ENCODE measurements at regions not wholly inside any gene's neighbourhood (a gene's known extent, or its start where the extent isn't known, plus 50 kb on each side); places are given as distances from the start of the nearest gene placed in this dataset.

DNA sequence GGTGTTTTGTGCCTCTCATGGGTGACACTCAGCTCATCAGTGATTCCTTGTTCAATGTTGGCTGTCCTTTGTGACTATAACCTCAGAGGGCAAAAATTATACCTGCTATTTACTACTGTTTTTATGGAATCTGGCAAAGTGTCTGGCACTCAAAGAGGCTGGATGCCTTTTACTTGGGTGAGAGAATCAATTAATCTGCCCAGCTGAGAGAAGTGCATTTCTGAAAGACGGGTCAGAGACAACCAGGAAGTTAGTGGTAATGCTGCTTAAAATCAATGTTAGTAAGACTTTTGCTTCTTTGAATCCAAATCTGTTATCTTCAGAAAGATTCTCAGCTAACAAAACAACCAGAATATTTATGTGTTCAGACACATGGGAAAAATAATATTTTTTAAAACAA lies 436.2 kb upstream of the SUCLG2 start:
- H3K9me3 ChIP-seq, result no peaks in the 10 kb centered on the region
- ATAC-seq, result no peak
- no peak for DNase-seq
- intact Hi-C loops (cut with DNase I), result no loop called here
- H3K27me3 ChIP-seq, result no peaks in the 10 kb centered on the region
- no peaks in the 10 kb centered on the region for H3K4me1 ChIP-seq
- no peak overlapping the region for H3K27ac ChIP-seq
- no peaks in the 10 kb centered on the region for H3K36me3 ChIP-seq
- H3K4me3 ChIP-seq, result no peak overlapping the region
- TF ChIP-seq, protein P1, sequence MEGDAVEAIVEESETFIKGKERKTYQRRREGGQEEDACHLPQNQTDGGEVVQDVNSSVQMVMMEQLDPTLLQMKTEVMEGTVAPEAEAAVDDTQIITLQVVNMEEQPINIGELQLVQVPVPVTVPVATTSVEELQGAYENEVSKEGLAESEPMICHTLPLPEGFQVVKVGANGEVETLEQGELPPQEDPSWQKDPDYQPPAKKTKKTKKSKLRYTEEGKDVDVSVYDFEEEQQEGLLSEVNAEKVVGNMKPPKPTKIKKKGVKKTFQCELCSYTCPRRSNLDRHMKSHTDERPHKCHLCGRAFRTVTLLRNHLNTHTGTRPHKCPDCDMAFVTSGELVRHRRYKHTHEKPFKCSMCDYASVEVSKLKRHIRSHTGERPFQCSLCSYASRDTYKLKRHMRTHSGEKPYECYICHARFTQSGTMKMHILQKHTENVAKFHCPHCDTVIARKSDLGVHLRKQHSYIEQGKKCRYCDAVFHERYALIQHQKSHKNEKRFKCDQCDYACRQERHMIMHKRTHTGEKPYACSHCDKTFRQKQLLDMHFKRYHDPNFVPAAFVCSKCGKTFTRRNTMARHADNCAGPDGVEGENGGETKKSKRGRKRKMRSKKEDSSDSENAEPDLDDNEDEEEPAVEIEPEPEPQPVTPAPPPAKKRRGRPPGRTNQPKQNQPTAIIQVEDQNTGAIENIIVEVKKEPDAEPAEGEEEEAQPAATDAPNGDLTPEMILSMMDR (IDR thresholded peaks at IDR 0.05), result no peak

DNA sequence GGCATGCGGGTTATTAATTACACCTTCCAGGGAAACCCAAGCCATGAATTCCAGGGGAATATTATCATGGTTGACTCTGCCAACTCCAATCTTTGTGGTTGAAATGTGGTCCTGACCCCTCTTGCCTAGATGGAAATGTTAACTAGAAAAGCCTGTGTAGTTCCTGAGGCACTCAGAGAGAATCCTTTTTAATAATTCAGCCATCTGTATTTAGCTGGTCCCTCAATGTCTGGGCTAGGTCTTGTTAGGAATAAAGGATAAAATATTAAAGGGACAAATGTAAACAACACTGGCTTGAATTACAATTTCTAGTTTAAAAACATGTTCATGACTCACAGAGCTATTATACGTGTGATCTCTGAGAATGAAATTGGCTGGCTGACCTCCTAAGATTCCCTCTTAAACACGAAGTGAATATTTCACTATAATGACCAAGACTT lies 435.2 kb upstream of the SUCLG2 start:
- Histone ChIP-seq H3K36me3 (no peaks in the 10 kb centered on the region), H3K27me3 (no peaks in the 10 kb centered on the region), H3K4me1 (no peaks in the 10 kb centered on the region), H3K27ac (no peak overlapping the region), H3K9me3 (no peaks in the 10 kb centered on the region), H3K4me3 (no peak overlapping the region)
- DNase-seq (no peak), ATAC-seq (no peak)
- intact Hi-C loops (cut with DNase I), result no loop called here
- TF ChIP-seq, protein P1 (IDR thresholded peaks at IDR 0.05), result no peak

DNA sequence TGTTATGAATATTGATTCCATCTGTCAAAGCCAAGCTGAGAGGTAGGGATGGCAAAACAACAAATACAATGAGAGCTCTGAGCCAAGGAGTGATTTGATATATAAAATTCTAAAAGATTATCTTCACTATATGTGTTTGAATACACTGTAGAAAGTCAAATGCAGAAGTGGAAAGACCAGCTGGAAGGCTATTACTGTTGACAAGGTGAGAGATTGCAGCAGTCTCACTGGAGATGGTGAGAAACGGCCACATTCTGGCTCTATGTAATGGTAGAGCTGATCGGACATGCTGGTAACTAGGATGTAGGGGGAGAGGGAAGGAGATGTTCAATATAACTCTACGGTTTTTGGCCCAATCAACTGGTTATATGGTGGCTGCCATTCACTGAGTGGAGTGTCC lies 434.2 kb upstream of the SUCLG2 start:
- Histone ChIP-seq H3K9me3 (no peaks in the 10 kb centered on the region), H3K36me3 (no peaks in the 10 kb centered on the region), H3K27me3 (no peaks in the 10 kb centered on the region), H3K4me3 (no peak overlapping the region), H3K4me1 (no peaks in the 10 kb centered on the region), H3K27ac (no peak overlapping the region)
- TF ChIP-seq, protein P1 (IDR thresholded peaks at IDR 0.05), result no peak
- no peak for ATAC-seq
- intact Hi-C loops (cut with DNase I), result no loop called here
- no peak for DNase-seq

DNA sequence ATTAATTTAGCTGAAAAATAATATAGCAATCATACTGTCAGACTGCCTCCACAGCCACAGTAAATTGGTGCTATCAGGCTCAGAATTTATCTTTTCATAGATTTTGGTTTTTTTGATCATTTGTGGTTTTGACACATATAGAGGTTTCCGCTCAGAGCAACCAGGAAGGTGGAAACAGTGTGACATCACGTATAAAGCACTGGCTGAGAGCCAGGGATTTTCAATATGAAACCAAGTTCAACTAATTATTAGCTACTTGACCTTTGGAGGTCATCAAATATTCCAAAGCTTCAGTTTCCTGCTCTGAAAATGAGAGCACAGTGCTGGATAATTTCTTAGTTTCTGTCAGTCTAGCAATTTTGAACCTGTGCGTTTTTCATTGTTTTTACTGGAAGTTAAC lies 433.8 kb upstream of the SUCLG2 start:
- DNase-seq (no peak), ATAC-seq (no peak)
- intact Hi-C loops (cut with DNase I), result no loop called here
- Histone ChIP-seq H3K27me3 (no peaks in the 10 kb centered on the region), H3K27ac (no peak overlapping the region), H3K4me3 (no peak overlapping the region), H3K9me3 (no peaks in the 10 kb centered on the region), H3K4me1 (no peaks in the 10 kb centered on the region), H3K36me3 (no peaks in the 10 kb centered on the region)
- TF ChIP-seq, protein P1 (IDR thresholded peaks at IDR 0.05), result no peak

DNA sequence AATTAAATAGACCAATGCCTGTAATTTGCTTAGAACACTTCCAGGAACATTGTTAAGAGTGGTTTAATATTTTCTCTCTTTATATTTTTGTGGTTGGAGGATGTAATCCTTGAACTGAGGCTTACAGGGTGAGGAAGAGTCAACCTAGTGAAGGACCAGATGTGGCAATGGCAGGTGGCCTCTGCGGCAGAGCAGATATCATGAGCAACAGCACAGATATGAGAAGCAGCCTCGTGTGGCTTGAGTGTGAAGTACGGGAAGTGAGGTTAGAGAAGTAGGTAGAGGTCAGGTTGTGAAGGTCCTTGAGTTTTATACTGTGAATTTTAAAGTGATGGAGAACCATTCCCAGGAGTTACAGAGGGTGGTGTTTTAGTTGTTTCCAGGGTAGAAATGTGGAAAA lies 417.6 kb upstream of the SUCLG2 start:
- no peak for DNase-seq
- TF ChIP-seq, protein P1 (IDR thresholded peaks at IDR 0.05), result no peak
- intact Hi-C loops (cut with DNase I), result no loop called here
- Histone ChIP-seq H3K4me3 (no peak overlapping the region), H3K4me1 (peaks cover 3% of the 10 kb centered on the region), H3K9me3 (no peaks in the 10 kb centered on the region), H3K36me3 (no peaks in the 10 kb centered on the region), H3K27ac (no peak overlapping the region), H3K27me3 (no peaks in the 10 kb centered on the region)
- ATAC-seq, result no peak

DNA sequence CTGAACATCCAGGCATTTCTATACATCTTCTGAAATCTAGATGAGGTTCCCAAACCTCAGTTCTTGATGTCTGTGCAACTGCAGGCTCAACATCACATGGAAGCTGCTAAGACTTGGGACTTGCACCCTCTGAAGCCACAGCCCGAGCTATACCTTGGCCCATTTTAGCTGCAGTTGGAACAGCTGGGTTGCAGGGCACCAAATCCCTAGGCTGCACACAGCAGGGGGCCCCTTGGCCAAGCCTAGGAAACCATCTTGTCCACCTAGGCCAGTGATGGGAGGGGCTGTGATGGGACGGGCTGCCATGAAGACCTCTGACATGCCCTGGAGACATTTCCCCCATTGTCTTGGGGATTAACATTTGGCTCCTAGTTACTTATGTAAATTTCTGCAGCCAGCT lies 415.8 kb upstream of the SUCLG2 start:
- Histone ChIP-seq H3K27me3 (no peaks in the 10 kb centered on the region), H3K27ac (no peak overlapping the region), H3K4me1 (peaks cover 3% of the 10 kb centered on the region), H3K9me3 (no peaks in the 10 kb centered on the region), H3K4me3 (no peak overlapping the region), H3K36me3 (no peaks in the 10 kb centered on the region)
- ATAC-seq (no peak), DNase-seq (no peak)
- intact Hi-C loops (cut with DNase I), result no loop called here
- TF ChIP-seq, protein P1 (IDR thresholded peaks at IDR 0.05), result no peak
